HepG2 (cell line): ENCODE measurements at regions not wholly inside any gene's neighbourhood (a gene's known extent, or its start where the extent isn't known, plus 50 kb on each side); places are given as distances from the start of the nearest gene placed in this dataset.

Experiments
- ATAC-seq: fragments of 200-7000 bp; cut with Tn5 transposase; 3 replicates; pipeline ENCODE4 v1.9.1; 2020; ENCODE audit warnings: mild to moderate bottlenecking, moderate library complexity
- BruUV-seq: library from RNA; stranded (reverse); fragments of 400-500 nt; replicated peaks from 2 replicates; lab custom pipeline; 2021; lab: Mats Ljungman, UMichigan
- CTCF ChIA-PET: fragments of 300-600 bp; formaldehyde crosslinking; extraction: SDS; loops from one replicate; lab custom pipeline; 2021; ENCODE audit warnings: low total read pairs, inconsistent platforms, low intra/inter-chr PET ratio; lab: Yijun Ruan, JAX
- POLR2A ChIA-PET: fragments of 350-600 bp; sonication (Branson Sonifier 250); formaldehyde crosslinking; loops from one replicate; lab custom pipeline; 2020; ENCODE audit warnings: antibody characterized with exemption, inconsistent platforms; lab: Yijun Ruan, JAX
- DNase-seq: peaks from one replicate; pipeline ENCODE4 v3.0.0-alpha.2; 2015; ENCODE audit warnings: low spot score
- FAIRE-seq: peaks from 3 replicates; lab custom pipeline; 2011; peaks lifted over from hg19 to GRCh38; lab: Jason Lieb, UNC
- H2AFZ ChIP-seq: one replicate; pipeline ENCODE4 v1.6.1; 2011; ENCODE audit warnings: low read length, inconsistent platforms
- H3K27ac ChIP-seq: fragments of 300-600 bp; 3 replicates; pipeline ENCODE4 v1.8.0; 2011; ENCODE audit warnings: mixed run types, mild to moderate bottlenecking, mixed read lengths, low read length, inconsistent platforms; ENCODE audit not compliant: insufficient read depth; ENCODE audit errors: extremely low read length
- H3K27me3 ChIP-seq, 2 experiments: fragments of 200-600 bp in 1 of 2; 2 replicates in 1 of 2; 3 replicates in 1 of 2; pipeline versions ENCODE4 v1.6.0 to v1.8.0; 2011; ENCODE audit warnings: low read length in 2 of 2, mild to moderate bottlenecking in 2 of 2, moderate library complexity in 2 of 2, inconsistent platforms in 1 of 2; ENCODE audit not compliant: insufficient read depth in 2 of 2, control insufficient read depth in 1 of 2
- H3K36me3 ChIP-seq, 2 experiments: fragments of 200-600 bp in 1 of 2; replicated peaks in 1 of 2; 2 replicates in 1 of 2; 3 replicates in 1 of 2; pipeline versions ENCODE4 v1.5.1 to v1.8.0; 2011; ENCODE audit warnings: low read length in 2 of 2, inconsistent platforms in 1 of 2; ENCODE audit not compliant: insufficient read depth in 2 of 2, control insufficient read depth in 1 of 2
- H3K4me1 ChIP-seq: 2 replicates; pipeline ENCODE4 v1.5.1; 2012; ENCODE audit warnings: low read length, inconsistent platforms; ENCODE audit not compliant: insufficient read depth
- H3K4me2 ChIP-seq: 2 replicates; pipeline ENCODE4 v1.6.0; 2011; ENCODE audit warnings: low read depth, low read length, inconsistent platforms
- H3K4me3 ChIP-seq, 3 experiments: fragments of 200-600 bp in 1 of 3; sonication (generic), shearing (Covaris generic) in 1 of 3; replicated peaks in 1 of 3; 2 replicates each; pipeline ENCODE4 v1.5.1; 2011 to 2016; ENCODE audit warnings: low read length in 3 of 3, inconsistent platforms in 2 of 3, low read depth in 2 of 3, mild to moderate bottlenecking in 2 of 3, control low read depth in 1 of 3, mixed read lengths in 1 of 3; ENCODE audit not compliant: insufficient read depth in 1 of 3
- H3K79me2 ChIP-seq: one replicate; pipeline ENCODE4 v1.6.1; 2011; ENCODE audit warnings: low read length, inconsistent platforms; ENCODE audit not compliant: insufficient read depth
- H3K9ac ChIP-seq: 2 replicates; pipeline ENCODE4 v1.6.0; 2011; ENCODE audit warnings: mild to moderate bottlenecking, low read depth, low read length, inconsistent platforms; ENCODE audit not compliant: insufficient read depth
- H3K9me3 ChIP-seq: 2 replicates; pipeline ENCODE4 v1.5.1; 2012; ENCODE audit warnings: mild to moderate bottlenecking, low read length
- H4K20me1 ChIP-seq: 2 replicates; pipeline ENCODE4 v1.6.0; 2011; ENCODE audit warnings: inconsistent platforms, mild to moderate bottlenecking, low read length, moderate library complexity; ENCODE audit not compliant: insufficient read depth
- AGO2 ChIP-seq: fragments of 200-400 bp; formaldehyde crosslinking; optimal IDR thresholded peaks from 2 replicates; pipeline ENCODE3; 2017; ENCODE audit warnings: mild to moderate bottlenecking, low read depth, low read length, moderate library complexity
- DPF2 ChIP-seq: sonication (generic); formaldehyde crosslinking; IDR thresholded peaks from 2 replicates; pipeline ENCODE4 v1.4.0; 2020; ENCODE audit warnings: mild to moderate bottlenecking, low read depth, missing genetic modification reagents, borderline replicate concordance
- ESRRA ChIP-seq: sonication (generic); formaldehyde crosslinking; IDR thresholded peaks from 2 replicates; pipeline ENCODE4 v1.5.1; 2020; ENCODE audit warnings: mild to moderate bottlenecking, low read depth, missing genetic modification reagents
- ETV6 ChIP-seq: sonication (generic); formaldehyde crosslinking; conservative IDR thresholded peaks from 2 replicates; pipeline ENCODE4 v1.4.0; 2020; ENCODE audit warnings: missing genetic modification reagents
- GTF3A ChIP-seq: sonication (generic); formaldehyde crosslinking; conservative IDR thresholded peaks from 2 replicates; pipeline ENCODE4 v1.4.0; 2020; ENCODE audit warnings: mild to moderate bottlenecking, missing genetic modification reagents
- KAT2B ChIP-seq: fragments of 150-350 bp; IDR thresholded peaks from 2 replicates; pipeline ENCODE4 v1.6.1; 2014; ENCODE audit warnings: low read depth, low read length, borderline replicate concordance
- MATR3 ChIP-seq: sonication (generic); formaldehyde crosslinking; IDR thresholded peaks from 2 replicates; pipeline ENCODE4 v1.4.0; 2020; ENCODE audit warnings: missing genetic modification reagents
- PAF1 ChIP-seq: IDR thresholded peaks from 2 replicates; pipeline ENCODE4 v1.6.1; 2016; ENCODE audit warnings: missing genetic modification reagents, missing compliant biosample characterization
- PLRG1 ChIP-seq: fragments of 450-650 bp; conservative IDR thresholded peaks from 2 replicates; pipeline ENCODE4 v1.6.1; 2016
- RBAK ChIP-seq: sonication (generic); formaldehyde crosslinking; IDR thresholded peaks from 2 replicates; pipeline ENCODE4 v1.5.1; 2020; ENCODE audit warnings: mild to moderate bottlenecking, missing genetic modification reagents
- ZNF260 ChIP-seq: sonication (generic); formaldehyde crosslinking; IDR thresholded peaks from 2 replicates; pipeline ENCODE4 v1.4.0; 2020; ENCODE audit warnings: missing genetic modification reagents, low read depth, mild to moderate bottlenecking, borderline replicate concordance
- ZNF558 ChIP-seq: sonication (generic); formaldehyde crosslinking; IDR thresholded peaks from 2 replicates; pipeline ENCODE4 v1.9.0; 2022; ENCODE audit warnings: mild to moderate bottlenecking, missing genetic modification reagents, borderline replicate concordance
- ZNF598 ChIP-seq: sonication (generic); formaldehyde crosslinking; IDR thresholded peaks from 2 replicates; pipeline ENCODE4 v1.5.1; 2020; ENCODE audit warnings: mild to moderate bottlenecking, missing genetic modification reagents, borderline replicate concordance
- WGBS: methylation state at CpG from one replicate; pipeline ENCODE4 v1.1.6; 2017; ENCODE audit warnings: low lambda C conversion rate; 5-methylcytosine and 5-hydroxymethylcytosine counted together
- in situ Hi-C: cut with HindIII; loops from 2 replicates; pipeline ENCODE4 v1.10.0; 2017; ENCODE audit warnings: low pct_unique_long_range_greater_than_20kb; ENCODE audit not compliant: extremely low pct_ligation_motif_present
- intact Hi-C: fragments of 100-400 bp; cut with micrococcal nuclease; formaldehyde crosslinking; loops from one replicate; pipeline ENCODE4 v1.10.0; 2022; ENCODE audit not compliant: unreplicated experiment
- TF ChIP-seq, protein P1 (sequence below): sonication (generic); formaldehyde crosslinking; conservative IDR thresholded peaks from 2 replicates; pipeline ENCODE4 v1.4.0; 2020; ENCODE audit warnings: mild to moderate bottlenecking, missing genetic modification reagents, moderate library complexity
- TF ChIP-seq, protein P2 (sequence below): sonication (generic); formaldehyde crosslinking; IDR thresholded peaks from 2 replicates; pipeline ENCODE4; 2020; ENCODE audit warnings: missing genetic modification reagents, mild to moderate bottlenecking, borderline replicate concordance
- TF ChIP-seq, protein P3 (sequence below): IDR thresholded peaks from 2 replicates; pipeline ENCODE4 v1.6.1; 2016; ENCODE audit warnings: mild to moderate bottlenecking, missing biosample characterization, missing genetic modification reagents

DNA sequence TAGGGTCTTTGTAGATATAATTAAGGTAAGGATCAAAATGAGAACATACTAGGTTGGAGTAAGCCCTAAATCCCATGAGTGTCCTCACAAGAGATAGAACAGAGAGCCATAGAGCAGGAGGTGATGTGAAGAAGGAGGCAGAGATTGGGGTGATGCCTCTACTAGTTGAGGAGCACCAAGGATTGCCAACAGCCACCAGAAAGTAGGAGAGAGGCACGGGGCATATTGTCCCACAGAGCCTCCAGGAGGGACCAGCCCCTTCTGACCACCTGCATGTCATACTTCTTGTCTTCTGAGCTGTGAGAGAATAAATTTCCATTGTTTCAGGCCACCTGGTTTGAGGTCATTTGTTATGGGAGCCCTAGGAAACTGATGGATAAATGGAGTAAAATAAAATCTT is 363.3 kb downstream of the RPS6KC1 start:
- intact Hi-C loops, result no loop called here
- 67% methylated on average over 1 of the region's 1 CpG for WGBS

DNA sequence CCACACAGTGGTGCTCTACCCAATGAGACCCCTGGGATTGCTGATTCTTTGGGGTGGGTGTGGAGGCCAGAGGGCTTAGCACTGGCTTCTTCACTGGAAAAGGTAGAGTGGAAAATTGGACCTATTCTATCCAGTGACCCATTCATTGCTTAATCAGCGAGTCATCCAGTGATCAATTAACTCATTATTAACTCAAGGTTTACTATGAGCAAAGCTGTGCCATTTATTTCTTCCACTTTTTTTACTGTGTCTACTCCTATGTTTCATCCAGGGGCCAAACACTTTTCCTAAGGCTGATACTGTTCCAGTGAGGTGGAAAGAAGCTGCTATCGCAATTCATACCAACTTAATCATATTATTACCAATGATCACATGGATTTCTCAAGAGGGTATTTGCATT is 363.9 kb downstream of the RPS6KC1 start:
- ATAC-seq (no peak), FAIRE-seq (no peak), DNase-seq (no peak)
- WGBS, result 98% methylated on average over 2 of the region's 2 CpGs
- ChIA-PET CTCF (no interaction called here), POLR2A (no interaction called here)
- Histone ChIP-seq H3K9ac (no peak overlapping the region), H3K36me3 (no peaks in the 10 kb centered on the region), H3K9me3 (peaks cover 9% of the 10 kb centered on the region; the same call in 1 of the 2 replicates), H3K4me2 (no peak overlapping the region), H4K20me1 (no peaks in the 10 kb centered on the region), H3K4me3 (no peak overlapping the region), H3K27me3 (no peaks in the 10 kb centered on the region), H3K4me1 (peaks cover 33% of the 10 kb centered on the region), H3K27ac (no peak overlapping the region), H3K79me2 (no peaks in the 10 kb centered on the region), H2AFZ (no peak overlapping the region)
- in situ Hi-C loops, result loop anchor here (5.0 kb wide), 1 partner anchor 173 kb away; no protein-coding TSS in a partner anchor
- BruUV-seq, result no TSS peak
- intact Hi-C loops, result no loop called here
- TF ChIP-seq, protein P1, sequence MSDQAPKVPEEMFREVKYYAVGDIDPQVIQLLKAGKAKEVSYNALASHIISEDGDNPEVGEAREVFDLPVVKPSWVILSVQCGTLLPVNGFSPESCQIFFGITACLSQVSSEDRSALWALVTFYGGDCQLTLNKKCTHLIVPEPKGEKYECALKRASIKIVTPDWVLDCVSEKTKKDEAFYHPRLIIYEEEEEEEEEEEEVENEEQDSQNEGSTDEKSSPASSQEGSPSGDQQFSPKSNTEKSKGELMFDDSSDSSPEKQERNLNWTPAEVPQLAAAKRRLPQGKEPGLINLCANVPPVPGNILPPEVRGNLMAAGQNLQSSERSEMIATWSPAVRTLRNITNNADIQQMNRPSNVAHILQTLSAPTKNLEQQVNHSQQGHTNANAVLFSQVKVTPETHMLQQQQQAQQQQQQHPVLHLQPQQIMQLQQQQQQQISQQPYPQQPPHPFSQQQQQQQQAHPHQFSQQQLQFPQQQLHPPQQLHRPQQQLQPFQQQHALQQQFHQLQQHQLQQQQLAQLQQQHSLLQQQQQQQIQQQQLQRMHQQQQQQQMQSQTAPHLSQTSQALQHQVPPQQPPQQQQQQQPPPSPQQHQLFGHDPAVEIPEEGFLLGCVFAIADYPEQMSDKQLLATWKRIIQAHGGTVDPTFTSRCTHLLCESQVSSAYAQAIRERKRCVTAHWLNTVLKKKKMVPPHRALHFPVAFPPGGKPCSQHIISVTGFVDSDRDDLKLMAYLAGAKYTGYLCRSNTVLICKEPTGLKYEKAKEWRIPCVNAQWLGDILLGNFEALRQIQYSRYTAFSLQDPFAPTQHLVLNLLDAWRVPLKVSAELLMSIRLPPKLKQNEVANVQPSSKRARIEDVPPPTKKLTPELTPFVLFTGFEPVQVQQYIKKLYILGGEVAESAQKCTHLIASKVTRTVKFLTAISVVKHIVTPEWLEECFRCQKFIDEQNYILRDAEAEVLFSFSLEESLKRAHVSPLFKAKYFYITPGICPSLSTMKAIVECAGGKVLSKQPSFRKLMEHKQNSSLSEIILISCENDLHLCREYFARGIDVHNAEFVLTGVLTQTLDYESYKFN (CRISPR knock-in tag), result no peak
- TF ChIP-seq ZNF260 (CRISPR knock-in tag) (no peak), MATR3 (CRISPR knock-in tag) (no peak), DPF2 (CRISPR knock-in tag) (no peak)
- TF ChIP-seq, protein P2, sequence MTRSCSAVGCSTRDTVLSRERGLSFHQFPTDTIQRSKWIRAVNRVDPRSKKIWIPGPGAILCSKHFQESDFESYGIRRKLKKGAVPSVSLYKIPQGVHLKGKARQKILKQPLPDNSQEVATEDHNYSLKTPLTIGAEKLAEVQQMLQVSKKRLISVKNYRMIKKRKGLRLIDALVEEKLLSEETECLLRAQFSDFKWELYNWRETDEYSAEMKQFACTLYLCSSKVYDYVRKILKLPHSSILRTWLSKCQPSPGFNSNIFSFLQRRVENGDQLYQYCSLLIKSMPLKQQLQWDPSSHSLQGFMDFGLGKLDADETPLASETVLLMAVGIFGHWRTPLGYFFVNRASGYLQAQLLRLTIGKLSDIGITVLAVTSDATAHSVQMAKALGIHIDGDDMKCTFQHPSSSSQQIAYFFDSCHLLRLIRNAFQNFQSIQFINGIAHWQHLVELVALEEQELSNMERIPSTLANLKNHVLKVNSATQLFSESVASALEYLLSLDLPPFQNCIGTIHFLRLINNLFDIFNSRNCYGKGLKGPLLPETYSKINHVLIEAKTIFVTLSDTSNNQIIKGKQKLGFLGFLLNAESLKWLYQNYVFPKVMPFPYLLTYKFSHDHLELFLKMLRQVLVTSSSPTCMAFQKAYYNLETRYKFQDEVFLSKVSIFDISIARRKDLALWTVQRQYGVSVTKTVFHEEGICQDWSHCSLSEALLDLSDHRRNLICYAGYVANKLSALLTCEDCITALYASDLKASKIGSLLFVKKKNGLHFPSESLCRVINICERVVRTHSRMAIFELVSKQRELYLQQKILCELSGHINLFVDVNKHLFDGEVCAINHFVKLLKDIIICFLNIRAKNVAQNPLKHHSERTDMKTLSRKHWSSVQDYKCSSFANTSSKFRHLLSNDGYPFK (CRISPR knock-in tag), result no peak

More for the DNA sequence above, 363.3 kb downstream of the RPS6KC1 start:
- no peak for FAIRE-seq
- Histone ChIP-seq H3K9ac (no peak overlapping the region), H4K20me1 (no peaks in the 10 kb centered on the region), H3K27ac (no peak overlapping the region), H3K36me3 (no peaks in the 10 kb centered on the region), H3K4me3 (no peak overlapping the region), H2AFZ (no peak overlapping the region), H3K9me3 (peaks cover 9% of the 10 kb centered on the region; the same call in 1 of the 2 replicates), H3K27me3 (no peaks in the 10 kb centered on the region), H3K4me2 (no peak overlapping the region), H3K4me1 (peaks cover 33% of the 10 kb centered on the region), H3K79me2 (no peaks in the 10 kb centered on the region)
- DNase-seq, result no peak
- POLR2A ChIA-PET, result no interaction called here
- CTCF ChIA-PET, result no interaction called here
- in situ Hi-C loops, result no loop called here
- BruUV-seq, result no TSS peak
- no peak for ATAC-seq
- TF ChIP-seq PAF1 (CRISPR knock-in tag) (no peak), ETV6 (CRISPR knock-in tag) (no peak), AGO2 (no peak), ZNF558 (CRISPR knock-in tag) (no peak), ESRRA (no peak), GTF3A (CRISPR knock-in tag) (no peak), PLRG1 (no peak), KAT2B (no peak), RBAK (CRISPR knock-in tag) (no peak), ZNF598 (no peak)
- TF ChIP-seq, protein P3, sequence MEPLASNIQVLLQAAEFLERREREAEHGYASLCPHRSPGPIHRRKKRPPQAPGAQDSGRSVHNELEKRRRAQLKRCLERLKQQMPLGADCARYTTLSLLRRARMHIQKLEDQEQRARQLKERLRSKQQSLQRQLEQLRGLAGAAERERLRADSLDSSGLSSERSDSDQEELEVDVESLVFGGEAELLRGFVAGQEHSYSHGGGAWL (CRISPR knock-in tag), result no peak
